ENCODE measurements at regions not wholly inside any gene's neighbourhood (a gene's known extent, or its start where the extent isn't known, plus 50 kb on each side); places are given as distances from the start of the nearest gene placed in this dataset.

DNA sequence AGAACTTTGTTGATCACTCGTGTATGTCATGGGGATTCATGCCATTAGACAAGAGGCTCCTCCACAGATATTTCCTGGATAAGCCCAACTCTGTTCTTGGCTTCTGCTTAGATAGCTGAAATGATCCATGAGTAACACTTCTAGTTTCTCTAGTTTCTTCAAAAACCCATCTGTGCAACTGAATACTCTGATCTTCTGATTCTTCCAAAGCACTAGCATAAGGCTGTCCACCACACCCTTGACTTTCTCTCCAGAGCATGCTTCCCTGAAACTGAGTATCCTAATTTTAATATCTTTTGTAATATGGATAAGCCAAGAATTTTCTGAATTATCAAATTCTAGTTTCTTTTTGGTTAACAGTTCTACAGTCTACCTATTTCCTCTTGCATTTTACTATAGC, 118.6 kb upstream of the TAPT1 start:
- TF ChIP-seq, protein P1, sequence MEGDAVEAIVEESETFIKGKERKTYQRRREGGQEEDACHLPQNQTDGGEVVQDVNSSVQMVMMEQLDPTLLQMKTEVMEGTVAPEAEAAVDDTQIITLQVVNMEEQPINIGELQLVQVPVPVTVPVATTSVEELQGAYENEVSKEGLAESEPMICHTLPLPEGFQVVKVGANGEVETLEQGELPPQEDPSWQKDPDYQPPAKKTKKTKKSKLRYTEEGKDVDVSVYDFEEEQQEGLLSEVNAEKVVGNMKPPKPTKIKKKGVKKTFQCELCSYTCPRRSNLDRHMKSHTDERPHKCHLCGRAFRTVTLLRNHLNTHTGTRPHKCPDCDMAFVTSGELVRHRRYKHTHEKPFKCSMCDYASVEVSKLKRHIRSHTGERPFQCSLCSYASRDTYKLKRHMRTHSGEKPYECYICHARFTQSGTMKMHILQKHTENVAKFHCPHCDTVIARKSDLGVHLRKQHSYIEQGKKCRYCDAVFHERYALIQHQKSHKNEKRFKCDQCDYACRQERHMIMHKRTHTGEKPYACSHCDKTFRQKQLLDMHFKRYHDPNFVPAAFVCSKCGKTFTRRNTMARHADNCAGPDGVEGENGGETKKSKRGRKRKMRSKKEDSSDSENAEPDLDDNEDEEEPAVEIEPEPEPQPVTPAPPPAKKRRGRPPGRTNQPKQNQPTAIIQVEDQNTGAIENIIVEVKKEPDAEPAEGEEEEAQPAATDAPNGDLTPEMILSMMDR (IDR thresholded peaks at IDR 0.05) = no peak
- TF ChIP-seq POLR2A (IDR thresholded peaks at IDR 0.05) = no peak
